ENCODE measurements at regions not wholly inside any gene's neighbourhood (a gene's known extent, or its start where the extent isn't known, plus 50 kb on each side); places are given as distances from the start of the nearest gene placed in this dataset.

- TF ChIP-seq, protein P1, sequence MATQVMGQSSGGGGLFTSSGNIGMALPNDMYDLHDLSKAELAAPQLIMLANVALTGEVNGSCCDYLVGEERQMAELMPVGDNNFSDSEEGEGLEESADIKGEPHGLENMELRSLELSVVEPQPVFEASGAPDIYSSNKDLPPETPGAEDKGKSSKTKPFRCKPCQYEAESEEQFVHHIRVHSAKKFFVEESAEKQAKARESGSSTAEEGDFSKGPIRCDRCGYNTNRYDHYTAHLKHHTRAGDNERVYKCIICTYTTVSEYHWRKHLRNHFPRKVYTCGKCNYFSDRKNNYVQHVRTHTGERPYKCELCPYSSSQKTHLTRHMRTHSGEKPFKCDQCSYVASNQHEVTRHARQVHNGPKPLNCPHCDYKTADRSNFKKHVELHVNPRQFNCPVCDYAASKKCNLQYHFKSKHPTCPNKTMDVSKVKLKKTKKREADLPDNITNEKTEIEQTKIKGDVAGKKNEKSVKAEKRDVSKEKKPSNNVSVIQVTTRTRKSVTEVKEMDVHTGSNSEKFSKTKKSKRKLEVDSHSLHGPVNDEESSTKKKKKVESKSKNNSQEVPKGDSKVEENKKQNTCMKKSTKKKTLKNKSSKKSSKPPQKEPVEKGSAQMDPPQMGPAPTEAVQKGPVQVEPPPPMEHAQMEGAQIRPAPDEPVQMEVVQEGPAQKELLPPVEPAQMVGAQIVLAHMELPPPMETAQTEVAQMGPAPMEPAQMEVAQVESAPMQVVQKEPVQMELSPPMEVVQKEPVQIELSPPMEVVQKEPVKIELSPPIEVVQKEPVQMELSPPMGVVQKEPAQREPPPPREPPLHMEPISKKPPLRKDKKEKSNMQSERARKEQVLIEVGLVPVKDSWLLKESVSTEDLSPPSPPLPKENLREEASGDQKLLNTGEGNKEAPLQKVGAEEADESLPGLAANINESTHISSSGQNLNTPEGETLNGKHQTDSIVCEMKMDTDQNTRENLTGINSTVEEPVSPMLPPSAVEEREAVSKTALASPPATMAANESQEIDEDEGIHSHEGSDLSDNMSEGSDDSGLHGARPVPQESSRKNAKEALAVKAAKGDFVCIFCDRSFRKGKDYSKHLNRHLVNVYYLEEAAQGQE (IDR thresholded peaks at IDR 0.05): no peak
- TF ChIP-seq NR2F2 (IDR thresholded peaks at IDR 0.05): no peak
- no peak for TF ChIP-seq TAF1 (conservative IDR thresholded peaks at IDR 0.05)
These were observed 282.6 kb downstream of the ZNF608 start (continued) for GRCh38 chr5:124463851-124464250.

GRCh38 chr5:124462751-124463150, 283.7 kb downstream of the ZNF608 start:
- 68% methylated on average over 4 of the region's 4 CpGs for WGBS
- no peaks in the 10 kb centered on the region for H3K36me3 ChIP-seq (ENCODE audit: control insufficient read depth in 4 of 4, insufficient read depth in 3 of 4, low read depth in 1 of 4, low read length in 3 of 4)
- H3K27me3 ChIP-seq (ENCODE audit: control insufficient read depth in 4 of 4, insufficient read depth in 4 of 4, low read length in 3 of 4): no peaks in the 10 kb centered on the region
- H3K9ac ChIP-seq (ENCODE audit: low read depth in 1 of 2, low read length in 2 of 2): no peak overlapping the region
- TF ChIP-seq TAF1 (conservative IDR thresholded peaks at IDR 0.05) (no peak), RXRA (IDR thresholded peaks at IDR 0.05) (no peak), JUND (IDR thresholded peaks at IDR 0.05) (no peak), NR2F2 (IDR thresholded peaks at IDR 0.05) (no peak), FOXA2 (IDR thresholded peaks at IDR 0.05) (no peak), HNF4G (IDR thresholded peaks at IDR 0.05) (no peak), SP1 (IDR thresholded peaks at IDR 0.05) (no peak), EGR1 (IDR thresholded peaks at IDR 0.05; ENCODE audit: low read depth in 2 of 2) (no peak), HNF4A (conservative IDR thresholded peaks at IDR 0.05) (no peak)
- TF ChIP-seq, protein P2, sequence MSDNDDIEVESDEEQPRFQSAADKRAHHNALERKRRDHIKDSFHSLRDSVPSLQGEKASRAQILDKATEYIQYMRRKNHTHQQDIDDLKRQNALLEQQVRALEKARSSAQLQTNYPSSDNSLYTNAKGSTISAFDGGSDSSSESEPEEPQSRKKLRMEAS (IDR thresholded peaks at IDR 0.05): no peak
- TF ChIP-seq, protein P3, sequence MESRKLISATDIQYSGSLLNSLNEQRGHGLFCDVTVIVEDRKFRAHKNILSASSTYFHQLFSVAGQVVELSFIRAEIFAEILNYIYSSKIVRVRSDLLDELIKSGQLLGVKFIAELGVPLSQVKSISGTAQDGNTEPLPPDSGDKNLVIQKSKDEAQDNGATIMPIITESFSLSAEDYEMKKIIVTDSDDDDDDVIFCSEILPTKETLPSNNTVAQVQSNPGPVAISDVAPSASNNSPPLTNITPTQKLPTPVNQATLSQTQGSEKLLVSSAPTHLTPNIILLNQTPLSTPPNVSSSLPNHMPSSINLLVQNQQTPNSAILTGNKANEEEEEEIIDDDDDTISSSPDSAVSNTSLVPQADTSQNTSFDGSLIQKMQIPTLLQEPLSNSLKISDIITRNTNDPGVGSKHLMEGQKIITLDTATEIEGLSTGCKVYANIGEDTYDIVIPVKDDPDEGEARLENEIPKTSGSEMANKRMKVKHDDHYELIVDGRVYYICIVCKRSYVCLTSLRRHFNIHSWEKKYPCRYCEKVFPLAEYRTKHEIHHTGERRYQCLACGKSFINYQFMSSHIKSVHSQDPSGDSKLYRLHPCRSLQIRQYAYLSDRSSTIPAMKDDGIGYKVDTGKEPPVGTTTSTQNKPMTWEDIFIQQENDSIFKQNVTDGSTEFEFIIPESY (IDR thresholded peaks at IDR 0.05): no peak
- TF ChIP-seq, protein P1 (IDR thresholded peaks at IDR 0.05): no peak
- TF ChIP-seq, protein P4, sequence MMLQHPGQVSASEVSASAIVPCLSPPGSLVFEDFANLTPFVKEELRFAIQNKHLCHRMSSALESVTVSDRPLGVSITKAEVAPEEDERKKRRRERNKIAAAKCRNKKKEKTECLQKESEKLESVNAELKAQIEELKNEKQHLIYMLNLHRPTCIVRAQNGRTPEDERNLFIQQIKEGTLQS (IDR thresholded peaks at IDR 0.05): no peak
- TF ChIP-seq, protein P5, sequence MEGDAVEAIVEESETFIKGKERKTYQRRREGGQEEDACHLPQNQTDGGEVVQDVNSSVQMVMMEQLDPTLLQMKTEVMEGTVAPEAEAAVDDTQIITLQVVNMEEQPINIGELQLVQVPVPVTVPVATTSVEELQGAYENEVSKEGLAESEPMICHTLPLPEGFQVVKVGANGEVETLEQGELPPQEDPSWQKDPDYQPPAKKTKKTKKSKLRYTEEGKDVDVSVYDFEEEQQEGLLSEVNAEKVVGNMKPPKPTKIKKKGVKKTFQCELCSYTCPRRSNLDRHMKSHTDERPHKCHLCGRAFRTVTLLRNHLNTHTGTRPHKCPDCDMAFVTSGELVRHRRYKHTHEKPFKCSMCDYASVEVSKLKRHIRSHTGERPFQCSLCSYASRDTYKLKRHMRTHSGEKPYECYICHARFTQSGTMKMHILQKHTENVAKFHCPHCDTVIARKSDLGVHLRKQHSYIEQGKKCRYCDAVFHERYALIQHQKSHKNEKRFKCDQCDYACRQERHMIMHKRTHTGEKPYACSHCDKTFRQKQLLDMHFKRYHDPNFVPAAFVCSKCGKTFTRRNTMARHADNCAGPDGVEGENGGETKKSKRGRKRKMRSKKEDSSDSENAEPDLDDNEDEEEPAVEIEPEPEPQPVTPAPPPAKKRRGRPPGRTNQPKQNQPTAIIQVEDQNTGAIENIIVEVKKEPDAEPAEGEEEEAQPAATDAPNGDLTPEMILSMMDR (IDR thresholded peaks at IDR 0.05; ENCODE audit: low read depth, low read length, missing input control): no peak
- H3K9me3 ChIP-seq (ENCODE audit: control insufficient read depth in 4 of 4, low read length in 3 of 4): peaks cover 0 to 5% (median 2%) of the 10 kb centered on the region in 4 donors
- no peaks in the 10 kb centered on the region for H3K4me1 ChIP-seq (ENCODE audit: control insufficient read depth in 4 of 4, insufficient read depth in 4 of 4, low read length in 3 of 4)
- no peak overlapping the region for H3K27ac ChIP-seq (ENCODE audit: low read depth in 1 of 2, low read length in 2 of 2)
- no peak overlapping the region for H3K4me3 ChIP-seq (ENCODE audit: low read depth in 1 of 3, low read length in 3 of 3)
- no peak for DNase-seq (ENCODE audit: low spot score)
